K562 (cell line): ENCODE measurements at regions not wholly inside any gene's neighbourhood (a gene's known extent, or its start where the extent isn't known, plus 50 kb on each side); places are given as distances from the start of the nearest gene placed in this dataset.

Source experiments
- ATAC-seq: fragments of 200-7000 bp; cut with Tn5 transposase; 3 replicates; pipeline ENCODE4 v1.9.1; 2020; ENCODE audit warnings: moderate library complexity
- BruUV-seq: library from RNA; stranded (reverse); fragments of 400-500 nt; replicated peaks from 2 replicates; lab custom pipeline; 2021; lab: Mats Ljungman, UMichigan
- CTCF ChIA-PET: fragments of 300-600 bp; formaldehyde crosslinking; extraction: SDS; loops from one replicate; lab custom pipeline; 2021; ENCODE audit warnings: low intra/inter-chr PET ratio; lab: Yijun Ruan, JAX
- POLR2A ChIA-PET: fragments of 300-600, 350-650 bp; sonication (Branson Sonifier 250); formaldehyde crosslinking; extraction: SDS; loops from one replicate; lab custom pipeline; 2021; ENCODE audit warnings: antibody characterized with exemption, inconsistent platforms; lab: Yijun Ruan, JAX
- DNase-seq, 4 experiments: peaks; one replicate each; pipeline versions ENCODE4 v3.0.0 to v3.0.0-alpha.2; 2011 to 2018; ENCODE audit warnings: low spot score in 3 of 4, mixed read lengths in 3 of 4; ENCODE audit errors: extremely low read depth in 1 of 4
- FAIRE-seq: peaks from 2 replicates; lab custom pipeline; 2011; peaks lifted over from hg19 to GRCh38; lab: Jason Lieb, UNC
- H2AFZ ChIP-seq: 2 replicates; pipeline ENCODE4 v1.6.0; 2011; ENCODE audit warnings: low read depth, low read length, control low read depth, inconsistent platforms
- H3K27ac ChIP-seq: fragments of 200-600 bp; 3 replicates; pipeline ENCODE4 v1.8.0; 2011; ENCODE audit warnings: low read depth, mild to moderate bottlenecking, control low read depth, inconsistent platforms, low read length, moderate library complexity, mixed read lengths; ENCODE audit errors: extremely low read depth
- H3K27me3 ChIP-seq, 2 experiments: fragments of 300-600 bp in 1 of 2; 2 replicates in 1 of 2; 3 replicates in 1 of 2; pipeline versions ENCODE4 v1.6.0 to v1.8.0; 2011; ENCODE audit warnings: inconsistent platforms in 2 of 2, low read length in 2 of 2, mild to moderate bottlenecking in 1 of 2, mixed read lengths in 1 of 2, moderate library complexity in 1 of 2; ENCODE audit not compliant: control insufficient read depth in 2 of 2, insufficient read depth in 2 of 2
- H3K36me3 ChIP-seq: fragments of 300-600 bp; 3 replicates; pipeline ENCODE4 v1.8.0; 2011; ENCODE audit warnings: mild to moderate bottlenecking, low read length, inconsistent platforms; ENCODE audit not compliant: control insufficient read depth, insufficient read depth
- H3K4me1 ChIP-seq, 2 experiments: fragments of 200-600 bp in 1 of 2; replicated peaks in 1 of 2; 2 replicates in 1 of 2; 3 replicates in 1 of 2; pipeline versions ENCODE4 v1.5.1 to v1.8.0; 2011; ENCODE audit warnings: inconsistent platforms in 2 of 2, low read length in 2 of 2, mild to moderate bottlenecking in 1 of 2, mixed read lengths in 1 of 2, moderate library complexity in 1 of 2; ENCODE audit not compliant: control insufficient read depth in 2 of 2, insufficient read depth in 2 of 2
- H3K4me2 ChIP-seq: 2 replicates; pipeline ENCODE4 v1.6.1; 2011; ENCODE audit warnings: low read length, control low read depth, inconsistent platforms, mixed read lengths; ENCODE audit not compliant: insufficient read depth
- H3K4me3 ChIP-seq: fragments of 200-600 bp; sonication (generic), shearing (Covaris generic); 2 replicates; pipeline ENCODE4 v1.5.1; 2016; ENCODE audit warnings: control low read depth, inconsistent platforms
- H3K79me2 ChIP-seq: fragments of 200-600 bp; 3 replicates; pipeline ENCODE4 v1.8.0; 2011; ENCODE audit warnings: low read length, inconsistent platforms; ENCODE audit not compliant: control insufficient read depth, insufficient read depth
- H3K9ac ChIP-seq, 2 experiments: 2 replicates each; pipeline versions ENCODE4 v1.6.0 to v1.6.1; 2011; ENCODE audit warnings: low read depth in 2 of 2, low read length in 2 of 2, control low read depth in 1 of 2, inconsistent platforms in 1 of 2, mild to moderate bottlenecking in 1 of 2, mixed read lengths in 1 of 2; ENCODE audit not compliant: insufficient read depth in 1 of 2
- H3K9me1 ChIP-seq: one replicate; pipeline ENCODE4 v1.6.0; 2011; ENCODE audit warnings: inconsistent platforms, mild to moderate bottlenecking, low read length, moderate library complexity; ENCODE audit not compliant: control insufficient read depth, insufficient read depth
- H3K9me3 ChIP-seq: replicated peaks from 2 replicates; pipeline ENCODE4 v1.5.1; 2011; ENCODE audit warnings: low read depth, low read length, inconsistent platforms; ENCODE audit not compliant: control insufficient read depth, insufficient read depth
- H4K20me1 ChIP-seq: replicated peaks from 2 replicates; pipeline ENCODE4 v1.6.1; 2011; ENCODE audit warnings: low read length, inconsistent platforms, mixed read lengths; ENCODE audit not compliant: control insufficient read depth, insufficient read depth
- CSDE1 ChIP-seq, 2 experiments: fragments of 450-650 bp; IDR thresholded peaks; 2 replicates each; pipeline ENCODE4 v1.6.1; 2016; ENCODE audit warnings: mild to moderate bottlenecking in 1 of 2
- E2F6 ChIP-seq, 2 experiments: IDR thresholded peaks; 2 replicates each; pipeline ENCODE4 v1.6.1; 2011; ENCODE audit warnings: borderline replicate concordance in 1 of 2, control low read depth in 1 of 2, low read depth in 1 of 2, low read length in 1 of 2, mild to moderate bottlenecking in 1 of 2, mixed read lengths in 1 of 2, moderate library complexity in 1 of 2; ENCODE audit not compliant: insufficient read depth in 1 of 2, insufficient read length in 1 of 2, poor library complexity in 1 of 2, severe bottlenecking in 1 of 2; ENCODE audit errors: extremely low read depth in 1 of 2
- IRF1 ChIP-seq: sonication (generic); formaldehyde crosslinking; IDR thresholded peaks from 2 replicates; pipeline ENCODE4 v1.8.0; 2022; ENCODE audit warnings: missing genetic modification reagents, mild to moderate bottlenecking, borderline replicate concordance
- MTA3 ChIP-seq: fragments of 450-650 bp; formaldehyde crosslinking; IDR thresholded peaks from 2 replicates; pipeline ENCODE4 v1.6.1; 2017; ENCODE audit warnings: mild to moderate bottlenecking, borderline replicate concordance
- NR2C1 ChIP-seq, 2 experiments: fragments of 450-650 bp; IDR thresholded peaks; 2 replicates each; pipeline ENCODE4 v1.6.1; 2017; ENCODE audit warnings: mild to moderate bottlenecking in 2 of 2, antibody characterized with exemption in 1 of 2, inconsistent platforms in 1 of 2, missing compliant biosample characterization in 1 of 2, missing genetic modification characterization in 1 of 2
- TAF1 ChIP-seq: IDR thresholded peaks from 2 replicates; pipeline ENCODE4 v1.6.1; 2011; ENCODE audit warnings: mild to moderate bottlenecking, low read length, moderate library complexity; ENCODE audit not compliant: insufficient read depth, control insufficient read depth, severe bottlenecking; ENCODE audit errors: extremely low read depth
- ZNF830 ChIP-seq: fragments of 250-450 bp; sonication (Bioruptor Pico); IDR thresholded peaks from 2 replicates; pipeline ENCODE4 v1.5.0; 2021; ENCODE audit warnings: mild to moderate bottlenecking
- WGBS: fragments of 100-300 bp; shearing (Covaris generic); methylation state at CpG from one replicate; pipeline ENCODE4 v1.1.6; 2016; ENCODE audit warnings: low coverage, mixed read lengths; ENCODE audit not compliant: insufficient coverage; ENCODE audit errors: missing lambda C conversion rate; 5-methylcytosine and 5-hydroxymethylcytosine counted together
- in situ Hi-C: fragments of 300-500 bp; cut with MboI; formaldehyde crosslinking; loops from 4 replicates; pipeline ENCODE4 v1.15.0; 2018; ENCODE audit warnings: inconsistent platforms, mixed read lengths
- intact Hi-C: fragments of 100-400 bp; cut with micrococcal nuclease; formaldehyde crosslinking; loops from 2 replicates; pipeline ENCODE4 v1.14.2; 2022
- TF ChIP-seq, protein P1 (sequence below): sonication (generic); formaldehyde crosslinking; IDR thresholded peaks from 2 replicates; pipeline ENCODE4 v1.8.0; 2022; ENCODE audit warnings: mild to moderate bottlenecking, missing genetic modification reagents, borderline replicate concordance
- TF ChIP-seq, protein P2 (sequence below): fragments of 450-650 bp; conservative IDR thresholded peaks from 2 replicates; pipeline ENCODE4 v1.6.1; 2016; ENCODE audit warnings: missing genetic modification characterization, low read depth, mild to moderate bottlenecking, missing compliant biosample characterization, moderate library complexity

- H3K9me3 ChIP-seq = no peaks in the 10 kb centered on the region
- ChIA-PET CTCF (no interaction called here), POLR2A (interaction anchor here (0.7 to 1.2 kb wide), 2 partner anchors 27 to 840 kb away, joined by 3 to 4 read pairs; no protein-coding TSS in a partner anchor)
- no peaks in the 10 kb centered on the region for H3K4me1 ChIP-seq
- in situ Hi-C loops = no loop called here
- no peak overlapping the region for H3K9ac ChIP-seq
- H3K27ac ChIP-seq = no peak overlapping the region
- H4K20me1 ChIP-seq = no peaks in the 10 kb centered on the region
- ATAC-seq = no peak
- intact Hi-C loops = no loop called here
- no peaks in the 10 kb centered on the region for H3K9me1 ChIP-seq
- H3K79me2 ChIP-seq = no peaks in the 10 kb centered on the region
- no peak overlapping the region for H2AFZ ChIP-seq
- TF ChIP-seq NR2C1 (IDR thresholded peaks at IDR 0.05) (no peak), NR2C1 (tag; IDR thresholded peaks at IDR 0.05) (no peak), TAF1 (no peak), ZNF830 (CRISPR knock-in tag) (no peak), E2F6 (IDR thresholded peaks at IDR 0.05; ENCODE audit: borderline replicate concordance in 1 of 2, extremely low read depth in 1 of 2, insufficient read depth in 1 of 2, insufficient read length in 1 of 2, low read depth in 1 of 2, low read length in 1 of 2, poor library complexity in 1 of 2, severe bottlenecking in 1 of 2) (no peak), IRF1 (CRISPR knock-in tag) (no peak), MTA3 (no peak), CSDE1 (IDR thresholded peaks at IDR 0.05) (no peak)
- TF ChIP-seq, protein P1, sequence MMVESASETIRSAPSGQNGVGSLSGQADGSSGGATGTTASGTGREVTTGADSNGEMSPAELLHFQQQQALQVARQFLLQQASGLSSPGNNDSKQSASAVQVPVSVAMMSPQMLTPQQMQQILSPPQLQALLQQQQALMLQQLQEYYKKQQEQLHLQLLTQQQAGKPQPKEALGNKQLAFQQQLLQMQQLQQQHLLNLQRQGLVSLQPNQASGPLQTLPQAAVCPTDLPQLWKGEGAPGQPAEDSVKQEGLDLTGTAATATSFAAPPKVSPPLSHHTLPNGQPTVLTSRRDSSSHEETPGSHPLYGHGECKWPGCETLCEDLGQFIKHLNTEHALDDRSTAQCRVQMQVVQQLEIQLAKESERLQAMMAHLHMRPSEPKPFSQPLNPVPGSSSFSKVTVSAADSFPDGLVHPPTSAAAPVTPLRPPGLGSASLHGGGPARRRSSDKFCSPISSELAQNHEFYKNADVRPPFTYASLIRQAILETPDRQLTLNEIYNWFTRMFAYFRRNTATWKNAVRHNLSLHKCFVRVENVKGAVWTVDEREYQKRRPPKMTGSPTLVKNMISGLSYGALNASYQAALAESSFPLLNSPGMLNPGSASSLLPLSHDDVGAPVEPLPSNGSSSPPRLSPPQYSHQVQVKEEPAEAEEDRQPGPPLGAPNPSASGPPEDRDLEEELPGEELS = no peak
- TF ChIP-seq, protein P2, sequence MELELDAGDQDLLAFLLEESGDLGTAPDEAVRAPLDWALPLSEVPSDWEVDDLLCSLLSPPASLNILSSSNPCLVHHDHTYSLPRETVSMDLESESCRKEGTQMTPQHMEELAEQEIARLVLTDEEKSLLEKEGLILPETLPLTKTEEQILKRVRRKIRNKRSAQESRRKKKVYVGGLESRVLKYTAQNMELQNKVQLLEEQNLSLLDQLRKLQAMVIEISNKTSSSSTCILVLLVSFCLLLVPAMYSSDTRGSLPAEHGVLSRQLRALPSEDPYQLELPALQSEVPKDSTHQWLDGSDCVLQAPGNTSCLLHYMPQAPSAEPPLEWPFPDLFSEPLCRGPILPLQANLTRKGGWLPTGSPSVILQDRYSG (tag) = no peak
- TF ChIP-seq, all 486 proteins: peak for 0
- BruUV-seq = no TSS peak
- FAIRE-seq (no peak), DNase-seq (no peak)
- H3K36me3 ChIP-seq = no peaks in the 10 kb centered on the region
- H3K4me2 ChIP-seq = no peak overlapping the region
- H3K27me3 ChIP-seq = peaks cover 0 to 4% of the 10 kb centered on the region in 2 experiments; a peak in 1 of 5 replicates
- H3K4me3 ChIP-seq = no peak overlapping the region
- 0% methylated on average over 2 of the region's 2 CpGs for WGBS
Measured at GRCh38 chr16:8502446-8502845, 87.9 kb downstream of the TMEM114 start.
